ENCODE measurements at regions not wholly inside any gene's neighbourhood (a gene's known extent, or its start where the extent isn't known, plus 50 kb on each side); places are given as distances from the start of the nearest gene placed in this dataset.

DNA sequence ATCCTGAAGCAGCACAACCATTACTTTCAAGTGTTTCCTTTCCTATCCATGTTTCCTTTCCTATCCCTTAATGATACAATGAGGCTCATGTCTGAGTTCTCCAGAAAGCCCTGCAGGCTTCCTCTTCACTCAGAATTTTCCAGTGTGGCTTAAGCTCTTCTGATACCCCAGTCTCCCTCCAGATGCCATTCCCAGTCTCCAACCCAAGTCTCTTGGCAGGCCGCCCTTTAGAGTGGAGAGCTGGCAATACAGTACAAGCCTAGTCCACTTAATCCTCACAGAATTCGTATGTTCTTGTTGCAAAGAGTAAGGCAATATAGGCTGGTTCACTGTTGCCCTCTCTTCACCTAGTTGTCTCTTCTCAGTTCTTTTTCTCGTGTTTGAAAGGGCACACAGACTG, 503.9 kb upstream of the MDFIC2 start:
- no peak for DNase-seq (ENCODE audit: low spot score)
- ATAC-seq (ENCODE audit: low FRiP score), result no peak
- TF ChIP-seq, protein P1, sequence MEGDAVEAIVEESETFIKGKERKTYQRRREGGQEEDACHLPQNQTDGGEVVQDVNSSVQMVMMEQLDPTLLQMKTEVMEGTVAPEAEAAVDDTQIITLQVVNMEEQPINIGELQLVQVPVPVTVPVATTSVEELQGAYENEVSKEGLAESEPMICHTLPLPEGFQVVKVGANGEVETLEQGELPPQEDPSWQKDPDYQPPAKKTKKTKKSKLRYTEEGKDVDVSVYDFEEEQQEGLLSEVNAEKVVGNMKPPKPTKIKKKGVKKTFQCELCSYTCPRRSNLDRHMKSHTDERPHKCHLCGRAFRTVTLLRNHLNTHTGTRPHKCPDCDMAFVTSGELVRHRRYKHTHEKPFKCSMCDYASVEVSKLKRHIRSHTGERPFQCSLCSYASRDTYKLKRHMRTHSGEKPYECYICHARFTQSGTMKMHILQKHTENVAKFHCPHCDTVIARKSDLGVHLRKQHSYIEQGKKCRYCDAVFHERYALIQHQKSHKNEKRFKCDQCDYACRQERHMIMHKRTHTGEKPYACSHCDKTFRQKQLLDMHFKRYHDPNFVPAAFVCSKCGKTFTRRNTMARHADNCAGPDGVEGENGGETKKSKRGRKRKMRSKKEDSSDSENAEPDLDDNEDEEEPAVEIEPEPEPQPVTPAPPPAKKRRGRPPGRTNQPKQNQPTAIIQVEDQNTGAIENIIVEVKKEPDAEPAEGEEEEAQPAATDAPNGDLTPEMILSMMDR (IDR thresholded peaks at IDR 0.05), result no peak

DNA sequence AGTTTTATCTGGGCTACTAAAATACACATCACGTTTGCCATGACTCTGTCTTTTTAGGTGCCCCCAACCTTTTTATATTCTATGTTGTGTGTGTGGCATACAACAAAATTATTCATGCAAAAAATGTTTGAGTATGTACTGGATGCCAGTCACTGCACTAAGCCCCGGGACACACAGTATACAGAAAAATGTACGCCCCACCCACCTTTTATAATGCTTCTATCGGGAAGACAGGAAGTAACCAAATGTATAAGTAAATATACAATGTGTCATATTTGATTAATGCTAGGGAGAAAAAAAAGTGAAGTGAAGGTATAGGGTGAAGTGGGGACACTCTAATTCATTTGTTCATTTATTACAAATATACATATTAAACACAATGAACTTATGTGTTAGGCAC, 503.4 kb upstream of the MDFIC2 start:
- TF ChIP-seq, protein P1 (IDR thresholded peaks at IDR 0.05), result no peak
- no peak for ATAC-seq (ENCODE audit: low FRiP score)
- DNase-seq (ENCODE audit: low spot score), result no peak

DNA sequence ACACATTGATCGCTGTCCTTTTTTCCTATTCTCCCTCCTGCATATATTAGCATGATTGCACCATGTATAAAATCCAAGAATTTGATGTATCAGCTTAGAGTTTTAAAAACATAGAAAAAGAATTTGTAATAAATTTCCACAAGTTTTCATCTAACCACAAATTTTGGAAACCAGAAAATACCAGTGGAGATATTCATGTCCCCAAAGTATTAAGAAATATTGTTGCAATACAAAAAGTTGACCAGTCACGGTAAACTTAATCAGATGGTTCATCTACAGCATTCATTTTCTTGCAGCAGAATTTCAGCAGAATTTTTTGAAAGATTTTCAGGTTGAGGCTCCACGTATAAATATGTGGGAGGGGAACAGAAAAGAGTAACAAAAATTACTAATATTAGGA, 500.9 kb upstream of the MDFIC2 start:
- no peak for DNase-seq (ENCODE audit: low spot score)
- TF ChIP-seq, protein P1 (IDR thresholded peaks at IDR 0.05), result no peak
- ATAC-seq (ENCODE audit: low FRiP score), result no peak

DNA sequence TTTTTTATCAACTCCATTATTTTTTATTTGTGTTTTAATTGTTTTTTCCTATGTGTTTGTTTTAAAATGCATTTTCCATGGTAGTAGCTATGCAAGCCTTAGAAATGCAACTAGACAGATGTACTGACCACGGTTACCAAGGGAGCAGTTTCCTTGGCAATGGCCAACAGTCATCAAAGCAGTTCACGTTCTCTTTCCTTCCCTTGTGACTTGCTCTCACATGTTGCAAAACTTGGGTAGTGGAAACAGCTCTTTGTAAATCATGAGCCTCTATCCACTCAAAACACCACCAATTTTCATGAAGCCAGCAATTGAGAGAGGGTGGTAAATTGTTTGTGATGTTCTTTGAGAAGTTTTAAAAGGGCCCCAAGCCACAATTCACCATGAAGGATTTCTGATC, 499.4 kb upstream of the MDFIC2 start:
- DNase-seq (ENCODE audit: low spot score) (no peak), ATAC-seq (ENCODE audit: low FRiP score) (no peak)
- TF ChIP-seq, protein P1 (IDR thresholded peaks at IDR 0.05), result no peak

- no peak for ATAC-seq (ENCODE audit: low FRiP score)
- DNase-seq (ENCODE audit: low spot score), result no peak
- TF ChIP-seq, protein P1 (IDR thresholded peaks at IDR 0.05), result no peak
Observed at GRCh38 chr3:70808881-70809280, 496.4 kb upstream of the MDFIC2 start.

DNA sequence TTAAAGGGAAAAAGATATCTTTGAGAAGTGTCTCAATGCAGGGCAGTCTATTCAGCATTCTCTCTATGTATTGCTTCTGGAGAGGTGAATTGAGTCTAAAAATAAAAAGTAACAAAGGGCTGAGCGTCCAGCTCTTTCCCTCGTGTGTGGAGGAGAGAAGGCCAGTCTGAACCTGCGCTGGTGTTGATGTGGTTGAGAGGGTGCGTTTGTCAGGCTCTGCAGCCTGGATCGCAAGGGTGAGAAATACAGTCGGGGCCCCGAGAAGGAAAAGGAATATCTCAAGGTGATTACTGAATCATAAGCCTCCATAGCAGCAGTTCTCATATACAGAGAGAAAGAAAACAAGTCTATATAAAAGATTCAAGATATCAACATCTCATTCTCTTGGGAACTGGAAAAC, 494.1 kb upstream of the MDFIC2 start:
- ATAC-seq (ENCODE audit: low FRiP score), result no peak
- DNase-seq (ENCODE audit: low spot score), result no peak
- TF ChIP-seq, protein P1 (IDR thresholded peaks at IDR 0.05), result no peak

GRCh38 chr3:70806021-70806420, 493.6 kb upstream of the MDFIC2 start:
- ATAC-seq (ENCODE audit: low FRiP score) (no peak), DNase-seq (ENCODE audit: low spot score) (no peak)
- TF ChIP-seq, protein P1 (IDR thresholded peaks at IDR 0.05), result no peak

Measured in omental fat pad (tissue), 3 donors.